HUES48 (cell line): ENCODE measurements at regions not wholly inside any gene's neighbourhood (a gene's known extent, or its start where the extent isn't known, plus 50 kb on each side); places are given as distances from the start of the nearest gene placed in this dataset.

Experiments
- H3K27ac ChIP-seq: one replicate; pipeline ENCODE4 v1.7.0; 2013; ENCODE audit warnings: low read depth, low read length, inconsistent platforms
- H3K27me3 ChIP-seq: 2 replicates; pipeline ENCODE4 v1.6.1; 2013; ENCODE audit warnings: mild to moderate bottlenecking, low read length; ENCODE audit not compliant: control insufficient read depth, insufficient read depth
- H3K36me3 ChIP-seq: 2 replicates; pipeline ENCODE4 v1.6.1; 2013; ENCODE audit warnings: low read length; ENCODE audit not compliant: control insufficient read depth, insufficient read depth
- H3K4me1 ChIP-seq: 2 replicates; pipeline ENCODE4 v1.6.1; 2013; ENCODE audit warnings: mild to moderate bottlenecking, low read length; ENCODE audit not compliant: control insufficient read depth, insufficient read depth
- H3K4me3 ChIP-seq: 2 replicates; pipeline ENCODE4 v1.5.1; 2013; ENCODE audit warnings: mild to moderate bottlenecking, low read depth, low read length
- H3K9ac ChIP-seq: 2 replicates; pipeline ENCODE4 v1.6.1; 2013; ENCODE audit warnings: mild to moderate bottlenecking, low read depth, low read length, moderate library complexity
- H3K9me3 ChIP-seq: 2 replicates; pipeline ENCODE4 v1.6.1; 2013; ENCODE audit warnings: low read length; ENCODE audit not compliant: control insufficient read depth, insufficient read depth

DNA sequence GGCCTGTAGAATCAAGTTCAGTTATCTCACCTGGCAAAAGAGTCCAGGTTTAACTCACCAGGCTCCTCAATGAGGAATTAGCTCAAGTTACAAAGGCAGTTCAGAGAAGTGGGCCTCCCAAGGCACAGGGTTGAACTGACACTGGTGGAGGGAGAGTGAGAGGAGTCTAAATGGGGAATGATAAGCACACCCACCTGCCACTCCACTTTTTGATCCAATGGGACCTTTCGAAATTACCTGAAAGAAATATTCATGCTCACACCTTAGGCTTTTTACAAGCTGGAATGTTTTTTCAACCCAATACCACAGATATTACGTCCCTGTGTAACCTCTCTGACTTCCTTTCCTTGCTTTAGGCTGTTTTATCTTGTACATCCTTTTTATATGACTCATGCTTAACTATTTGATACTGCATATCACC is 642.7 kb upstream of the TENM4 start:
- Histone ChIP-seq H3K27ac (no peak overlapping the region), H3K9me3 (no peaks in the 10 kb centered on the region), H3K4me1 (no peaks in the 10 kb centered on the region), H3K9ac (no peak overlapping the region), H3K27me3 (no peaks in the 10 kb centered on the region), H3K4me3 (no peak overlapping the region), H3K36me3 (no peaks in the 10 kb centered on the region)

DNA sequence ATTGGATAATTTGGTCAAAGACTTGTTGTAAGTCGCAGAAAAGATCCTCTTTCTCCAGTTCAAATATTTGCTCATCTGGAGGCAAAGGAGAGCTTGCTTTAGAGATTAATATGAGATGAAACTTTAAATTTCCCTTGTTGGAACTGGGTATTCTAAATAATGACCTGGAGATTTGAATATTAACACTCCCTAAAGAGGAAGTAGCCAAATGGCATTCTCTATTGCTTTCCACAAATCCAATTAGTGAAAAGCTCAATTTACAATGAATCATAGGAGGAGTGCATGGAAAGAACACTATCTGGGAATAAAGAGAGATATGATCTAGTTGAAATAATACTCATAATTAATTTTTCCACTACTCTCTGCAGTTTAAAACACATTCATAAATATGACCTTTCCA is 641.6 kb upstream of the TENM4 start:
- Histone ChIP-seq H3K36me3 (no peaks in the 10 kb centered on the region), H3K4me1 (no peaks in the 10 kb centered on the region), H3K27me3 (no peaks in the 10 kb centered on the region), H3K9me3 (no peaks in the 10 kb centered on the region), H3K9ac (no peak overlapping the region), H3K27ac (no peak overlapping the region), H3K4me3 (no peak overlapping the region)

DNA sequence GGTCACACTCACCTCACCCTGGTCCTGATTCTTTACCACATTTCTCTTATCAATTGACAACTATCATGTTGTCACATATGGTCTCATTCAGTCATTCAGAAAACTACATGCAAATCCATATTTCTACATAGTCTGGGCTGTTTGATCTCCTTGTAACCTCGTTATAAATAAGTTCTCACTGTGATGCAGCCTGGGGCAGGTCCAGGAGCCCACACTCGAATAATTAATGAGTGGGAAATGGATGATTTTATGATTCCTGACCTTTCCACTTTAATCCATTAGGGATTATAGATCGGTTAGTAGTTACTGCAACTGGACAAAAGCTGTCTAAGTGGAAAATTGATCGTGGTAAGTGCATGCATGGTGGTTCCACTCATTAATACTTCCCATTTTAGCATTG is 636.3 kb upstream of the TENM4 start:
- Histone ChIP-seq H3K36me3 (no peaks in the 10 kb centered on the region), H3K27me3 (no peaks in the 10 kb centered on the region), H3K4me3 (no peak overlapping the region), H3K9ac (no peak overlapping the region), H3K9me3 (no peaks in the 10 kb centered on the region), H3K27ac (no peak overlapping the region), H3K4me1 (no peaks in the 10 kb centered on the region)

- Histone ChIP-seq H3K27ac (no peak overlapping the region), H3K4me3 (no peak overlapping the region), H3K9me3 (no peaks in the 10 kb centered on the region), H3K4me1 (no peaks in the 10 kb centered on the region), H3K36me3 (no peaks in the 10 kb centered on the region), H3K27me3 (no peaks in the 10 kb centered on the region), H3K9ac (no peak overlapping the region)
Observed at GRCh38 chr11:80074837-80075236, 634.0 kb upstream of the TENM4 start.

- H3K4me1 ChIP-seq: no peaks in the 10 kb centered on the region
- no peaks in the 10 kb centered on the region for H3K27me3 ChIP-seq
- H3K9ac ChIP-seq: no peak overlapping the region
- no peak overlapping the region for H3K27ac ChIP-seq
- no peaks in the 10 kb centered on the region for H3K9me3 ChIP-seq
- H3K4me3 ChIP-seq: no peak overlapping the region
- no peaks in the 10 kb centered on the region for H3K36me3 ChIP-seq
Observed at GRCh38 chr11:80066291-80066690, 625.5 kb upstream of the TENM4 start.

DNA sequence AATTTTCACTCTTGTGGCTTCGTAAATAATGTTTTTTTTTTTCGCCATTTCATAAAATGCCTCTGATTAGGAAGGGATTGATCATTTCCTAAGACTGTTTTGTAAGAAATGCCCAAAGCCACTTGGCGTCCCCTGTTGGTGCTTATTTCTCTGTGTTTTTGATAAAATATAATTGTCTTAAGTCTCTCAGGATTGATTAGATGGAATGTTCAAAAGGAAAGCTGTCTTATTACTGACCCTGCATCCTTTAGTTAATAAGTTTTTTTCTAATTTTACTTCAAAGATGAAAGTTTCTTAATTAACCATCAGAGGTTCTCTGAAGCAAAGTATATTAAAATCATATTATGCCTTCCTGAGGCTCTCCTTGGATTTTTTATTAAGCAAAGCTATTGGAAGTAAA is 624.3 kb upstream of the TENM4 start:
- Histone ChIP-seq H3K36me3 (no peaks in the 10 kb centered on the region), H3K27me3 (no peaks in the 10 kb centered on the region), H3K27ac (no peak overlapping the region), H3K9ac (no peak overlapping the region), H3K4me3 (no peak overlapping the region), H3K4me1 (no peaks in the 10 kb centered on the region), H3K9me3 (no peaks in the 10 kb centered on the region)

GRCh38 chr11:80061056-80061455 is 620.2 kb upstream of the TENM4 start:
- no peak overlapping the region for H3K27ac ChIP-seq
- no peaks in the 10 kb centered on the region for H3K9me3 ChIP-seq
- H3K27me3 ChIP-seq: no peaks in the 10 kb centered on the region
- no peaks in the 10 kb centered on the region for H3K36me3 ChIP-seq
- H3K4me3 ChIP-seq: no peak overlapping the region
- no peak overlapping the region for H3K9ac ChIP-seq
- H3K4me1 ChIP-seq: no peaks in the 10 kb centered on the region

DNA sequence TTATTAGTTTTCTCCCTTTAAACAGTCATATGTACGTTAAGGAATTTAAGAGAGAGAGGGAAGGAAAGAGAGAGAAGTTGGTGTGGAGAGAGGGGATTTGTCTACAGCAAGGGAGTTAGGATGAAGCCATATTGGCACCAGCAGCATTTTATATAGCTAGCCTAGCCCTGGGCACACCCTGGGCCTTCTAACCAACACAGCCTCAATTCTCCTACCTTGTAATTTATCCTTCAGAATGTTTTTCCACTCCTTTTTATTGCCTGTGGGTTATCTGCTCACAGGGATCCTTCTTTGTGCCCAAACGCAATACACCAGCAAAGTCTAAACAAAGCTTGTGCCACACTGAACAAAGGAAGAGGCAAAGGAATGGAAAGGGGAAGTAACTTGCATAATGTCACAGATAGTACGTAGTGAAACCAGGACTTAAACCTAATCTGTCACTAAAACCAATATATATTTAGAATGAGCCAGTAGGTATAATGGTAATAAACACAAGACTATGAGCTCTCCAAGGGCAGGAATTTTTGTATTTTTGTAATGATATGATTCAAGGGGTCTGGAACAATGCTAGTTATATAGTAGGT is 613.8 kb upstream of the TENM4 start:
- Histone ChIP-seq H3K27me3 (no peaks in the 10 kb centered on the region), H3K36me3 (no peaks in the 10 kb centered on the region), H3K4me3 (no peak overlapping the region), H3K27ac (no peak overlapping the region), H3K9me3 (no peaks in the 10 kb centered on the region), H3K4me1 (no peaks in the 10 kb centered on the region; the same call in 1 of the 2 replicates), H3K9ac (no peak overlapping the region)

DNA sequence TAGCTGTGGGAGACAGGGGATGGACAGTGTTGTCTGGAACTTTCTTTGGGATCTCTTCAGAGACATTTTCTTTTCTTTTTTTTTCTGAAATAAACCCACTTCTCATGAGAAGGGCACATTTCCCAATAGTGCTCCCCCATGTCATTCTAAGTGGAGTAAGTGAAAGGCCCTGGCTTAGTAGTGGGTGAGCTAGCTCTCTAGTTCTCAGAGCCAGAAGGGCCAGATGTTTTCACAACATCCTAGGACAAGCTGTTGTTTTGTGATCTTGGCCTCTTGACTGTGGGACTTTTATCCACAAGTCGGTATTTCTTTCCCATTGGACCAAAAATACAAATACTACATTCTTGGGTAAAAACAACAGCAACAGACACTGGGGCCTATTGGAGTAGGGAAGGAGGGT is 607.7 kb upstream of the TENM4 start:
- Histone ChIP-seq H3K4me1 (no peaks in the 10 kb centered on the region), H3K27me3 (no peaks in the 10 kb centered on the region), H3K36me3 (no peaks in the 10 kb centered on the region), H3K4me3 (no peak overlapping the region), H3K9me3 (no peaks in the 10 kb centered on the region), H3K27ac (no peak overlapping the region), H3K9ac (no peak overlapping the region)

DNA sequence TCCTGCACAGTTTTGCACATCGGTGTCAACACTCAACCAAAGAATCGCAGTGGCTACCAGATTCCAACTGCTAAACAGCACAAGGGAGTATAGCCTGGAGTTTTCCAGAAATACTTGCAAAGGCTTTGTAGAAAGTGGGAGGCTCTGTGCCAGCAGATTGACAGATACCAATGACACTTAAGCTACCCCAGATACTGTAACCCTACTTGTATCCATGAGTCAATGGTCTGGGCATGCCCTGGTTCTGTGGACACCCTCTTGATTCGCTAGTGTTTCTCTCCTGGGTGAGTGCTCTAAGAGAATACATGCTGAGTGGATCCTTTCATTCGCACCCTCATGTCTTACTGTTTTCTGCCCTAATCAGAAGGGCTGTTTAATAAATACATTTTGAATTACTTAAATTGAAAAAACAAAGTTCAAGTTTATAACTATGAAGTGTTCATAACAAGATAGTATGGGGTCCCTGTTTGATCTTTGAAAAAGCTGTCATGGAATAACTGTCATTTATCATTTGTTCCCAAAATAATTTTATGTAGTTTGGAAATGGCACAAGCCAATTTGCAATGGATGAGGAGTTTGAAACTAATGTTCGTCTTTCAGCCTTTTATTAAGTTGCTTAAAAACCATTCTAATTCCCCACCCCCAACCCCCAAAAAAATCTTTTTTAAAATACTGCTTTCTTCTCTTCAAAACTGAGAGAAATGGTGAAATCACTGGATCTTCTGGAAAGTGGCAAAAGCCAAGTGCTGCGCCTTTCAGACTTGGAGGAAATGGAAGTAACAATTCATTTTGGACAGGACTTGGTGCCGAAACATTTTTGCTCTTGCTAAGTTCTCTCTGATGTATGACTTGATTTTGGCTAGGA is 600.5 kb upstream of the TENM4 start:
- no peaks in the 10 kb centered on the region for H3K27me3 ChIP-seq
- no peaks in the 10 kb centered on the region for H3K9me3 ChIP-seq

GRCh38 chr11:80034801-80035200 is 594.0 kb upstream of the TENM4 start:
- H3K36me3 ChIP-seq: no peaks in the 10 kb centered on the region
- no peaks in the 10 kb centered on the region for H3K9me3 ChIP-seq
- H3K4me1 ChIP-seq: no peaks in the 10 kb centered on the region
- no peak overlapping the region for H3K4me3 ChIP-seq
- no peak overlapping the region for H3K9ac ChIP-seq
- no peaks in the 10 kb centered on the region for H3K27me3 ChIP-seq
- H3K27ac ChIP-seq: no peak overlapping the region

More for the DNA sequence above, 600.5 kb upstream of the TENM4 start:
- no peak overlapping the region for H3K27ac ChIP-seq
- H3K4me3 ChIP-seq: no peak overlapping the region
- no peaks in the 10 kb centered on the region for H3K36me3 ChIP-seq
- no peaks in the 10 kb centered on the region for H3K4me1 ChIP-seq
- no peak overlapping the region for H3K9ac ChIP-seq
